ENCODE measurements at regions not wholly inside any gene's neighbourhood (a gene's known extent, or its start where the extent isn't known, plus 50 kb on each side); places are given as distances from the start of the nearest gene placed in this dataset.

DNA sequence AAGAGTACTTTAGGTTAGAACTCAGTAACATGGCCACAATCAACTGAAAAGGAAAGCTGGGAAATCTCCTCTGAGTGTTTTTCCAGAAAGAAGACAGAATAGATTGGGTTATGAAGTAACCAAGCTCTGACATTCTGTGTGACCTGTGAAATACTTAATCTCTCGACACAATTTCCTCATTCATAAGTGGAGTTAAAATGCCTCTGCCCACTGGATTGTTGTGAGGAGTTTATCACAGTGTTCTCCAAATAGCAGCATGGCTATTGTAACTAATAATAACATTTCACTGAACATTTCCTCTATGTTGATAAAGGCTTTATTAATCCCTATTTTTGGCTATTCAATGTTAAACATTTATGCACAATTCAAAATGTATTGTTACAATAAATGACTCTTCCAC, 311.0 kb downstream of the GABRB2 start:
- no peak for DNase-seq (ENCODE audit: low spot score)

DNA sequence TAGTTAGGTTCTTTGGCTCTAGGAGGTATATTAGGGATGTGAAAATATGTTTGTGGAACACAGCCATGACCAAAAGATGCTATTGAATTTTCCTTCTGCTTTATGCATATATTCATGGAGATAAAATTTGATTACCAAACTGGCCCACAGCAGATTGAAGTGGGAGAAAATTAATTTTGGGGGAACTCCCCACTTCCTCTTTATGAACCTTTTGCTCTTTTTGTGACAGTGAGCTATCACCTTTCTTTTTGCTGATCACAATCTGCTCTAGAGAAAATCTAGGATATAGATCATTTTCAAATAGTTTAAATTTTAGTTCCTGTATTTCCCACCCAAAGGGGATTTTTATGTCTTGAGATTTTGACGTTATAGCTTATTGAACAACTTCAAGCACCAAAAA, 313.0 kb downstream of the GABRB2 start:
- no peak for DNase-seq (ENCODE audit: low spot score)

DNA sequence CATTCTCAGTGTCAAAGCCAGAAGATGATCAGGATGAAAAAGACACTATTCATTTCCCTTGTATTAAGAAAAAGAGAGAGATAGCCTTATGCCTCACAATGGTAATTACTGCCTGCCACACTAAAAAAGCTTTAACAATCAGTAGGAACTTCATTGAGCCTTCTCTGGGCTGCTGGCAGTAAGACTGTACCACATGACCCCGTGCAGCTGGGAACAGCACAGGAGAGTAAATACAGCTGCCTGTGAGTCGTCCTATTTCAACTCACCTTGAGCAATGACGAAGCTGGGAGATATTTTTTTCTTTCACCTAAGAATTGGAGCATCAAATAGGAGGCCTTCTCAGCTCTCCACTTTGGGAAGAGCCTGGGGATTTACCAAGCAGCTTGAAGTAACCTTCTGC, 316.3 kb downstream of the GABRB2 start:
- no peak for DNase-seq (ENCODE audit: low spot score)

DNA sequence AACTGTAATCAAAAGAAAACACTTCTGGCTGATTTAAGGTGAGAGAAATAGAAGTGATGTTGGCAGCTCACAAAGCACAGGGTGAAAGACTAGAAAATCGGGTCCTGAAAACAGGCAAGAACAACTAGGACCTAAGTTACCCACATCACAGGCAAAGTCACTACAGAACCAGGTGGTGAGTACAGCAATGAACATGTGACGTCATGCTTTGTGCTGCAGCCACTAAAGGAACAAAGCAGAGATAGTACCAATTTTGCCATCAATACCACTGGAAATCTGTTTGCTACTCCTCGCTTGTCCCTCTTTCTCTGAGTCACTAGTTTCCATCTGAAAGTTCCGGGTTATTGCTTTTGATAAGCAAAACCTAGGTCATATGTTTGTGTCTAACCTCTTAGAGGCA, 326.7 kb downstream of the GABRB2 start:
- DNase-seq (ENCODE audit: low spot score): no peak

DNA sequence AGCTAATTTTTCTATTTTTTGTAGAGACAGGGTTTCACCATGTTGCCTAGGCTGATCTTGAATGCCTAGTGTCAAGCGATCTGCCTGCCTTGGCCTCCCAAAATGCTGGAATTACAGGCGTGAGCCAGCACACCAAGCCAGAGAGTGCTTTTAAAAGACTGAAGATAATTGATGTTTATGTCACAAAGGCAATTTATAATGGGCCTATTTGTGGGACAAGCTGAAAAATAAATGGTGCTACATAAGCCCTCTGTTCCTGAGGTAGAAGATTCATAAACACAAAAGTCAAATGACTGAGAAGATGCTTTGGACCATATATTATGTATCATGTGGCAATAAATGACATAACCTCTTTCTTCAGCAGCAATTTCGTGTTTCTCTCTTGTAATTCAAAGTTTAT, 329.6 kb downstream of the GABRB2 start:
- no peak for DNase-seq (ENCODE audit: low spot score)

DNA sequence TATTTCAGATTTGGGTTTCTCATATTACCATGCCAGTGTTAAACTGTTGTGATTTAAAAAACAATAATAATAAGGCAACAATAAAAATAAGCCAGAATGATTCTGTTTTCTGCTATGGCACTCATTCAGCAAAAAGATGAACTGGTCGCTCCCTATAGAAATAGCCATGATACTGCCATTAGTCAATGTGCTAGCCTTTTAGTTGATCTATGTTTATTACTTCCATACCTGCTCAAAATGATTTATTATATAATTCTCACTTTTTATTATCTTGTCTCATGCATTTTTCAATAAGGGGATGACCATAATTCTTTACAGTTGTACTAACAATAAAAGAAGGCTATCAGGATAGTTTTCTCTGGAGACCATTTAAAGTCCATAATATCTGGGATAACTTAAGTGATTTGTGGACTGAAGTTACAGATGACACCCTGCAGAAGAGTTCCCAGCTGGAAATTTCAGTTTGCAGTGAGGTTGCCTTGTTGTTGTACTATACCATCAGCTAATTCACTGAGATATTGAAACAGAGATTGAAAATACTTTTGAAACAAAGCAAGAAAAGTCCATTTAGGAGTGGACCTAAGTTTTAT, 334.3 kb downstream of the GABRB2 start:
- no peak for DNase-seq (ENCODE audit: low spot score)

DNA sequence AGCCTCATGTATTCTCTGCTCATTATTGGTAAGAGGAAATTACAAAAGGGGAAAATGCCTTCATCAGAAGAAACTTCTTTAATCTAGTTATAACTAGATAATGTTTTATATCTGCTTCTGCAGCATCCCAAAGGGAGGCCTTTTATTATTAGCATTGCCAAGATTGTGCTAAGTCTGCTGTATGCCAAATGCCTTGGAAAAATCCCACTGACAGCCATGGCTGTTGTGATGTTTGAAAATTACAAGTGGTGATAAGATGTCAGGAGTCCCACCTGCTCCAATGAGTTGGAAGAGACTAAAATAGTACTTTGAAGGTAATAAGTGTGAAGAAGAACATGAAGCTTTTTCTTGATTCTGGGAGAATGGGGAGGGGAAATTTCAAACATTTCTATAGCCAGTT, 345.0 kb downstream of the GABRB2 start:
- DNase-seq (ENCODE audit: low spot score): no peak

DNA sequence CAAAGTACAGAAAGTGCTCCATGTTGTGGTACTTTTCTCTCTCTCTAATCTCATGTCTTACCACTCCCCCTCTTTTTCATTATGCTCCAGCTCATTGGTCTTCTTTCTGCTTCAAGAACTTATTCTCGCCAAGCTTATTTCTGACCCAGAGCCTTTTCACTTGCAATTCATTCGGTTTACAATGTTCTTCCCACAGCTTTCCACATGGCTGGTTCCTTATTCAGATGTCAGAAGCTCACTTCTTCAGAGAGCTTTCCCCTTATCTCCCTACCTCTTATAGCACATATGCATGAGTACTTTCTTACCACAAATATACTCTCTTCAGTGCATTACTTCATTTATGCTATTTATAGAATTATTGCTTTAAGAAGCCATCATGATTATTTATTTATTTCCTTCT, 338.8 kb upstream of the ATP10B start:
- DNase-seq (ENCODE audit: low spot score): no peak

DNA sequence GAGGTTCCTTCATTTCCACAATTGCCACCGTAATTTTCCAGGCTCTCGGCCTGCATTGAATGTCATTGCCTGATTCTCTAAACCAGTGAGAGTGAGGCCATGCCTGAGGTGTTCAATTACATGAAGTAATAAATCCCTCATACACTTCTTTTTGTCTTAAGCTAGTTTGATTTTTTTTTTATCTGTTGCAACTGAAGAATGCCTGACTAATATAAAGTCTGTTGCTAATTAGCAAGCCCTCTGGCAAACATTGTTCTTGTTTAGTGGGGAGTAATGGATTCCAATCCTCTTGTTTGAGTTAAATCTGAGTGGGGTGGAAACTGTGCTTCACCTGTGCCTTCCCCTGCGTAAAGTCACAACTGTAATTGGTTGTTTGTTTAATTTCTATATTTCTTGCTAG, 338.1 kb upstream of the ATP10B start:
- no peak for DNase-seq (ENCODE audit: low spot score)

DNA sequence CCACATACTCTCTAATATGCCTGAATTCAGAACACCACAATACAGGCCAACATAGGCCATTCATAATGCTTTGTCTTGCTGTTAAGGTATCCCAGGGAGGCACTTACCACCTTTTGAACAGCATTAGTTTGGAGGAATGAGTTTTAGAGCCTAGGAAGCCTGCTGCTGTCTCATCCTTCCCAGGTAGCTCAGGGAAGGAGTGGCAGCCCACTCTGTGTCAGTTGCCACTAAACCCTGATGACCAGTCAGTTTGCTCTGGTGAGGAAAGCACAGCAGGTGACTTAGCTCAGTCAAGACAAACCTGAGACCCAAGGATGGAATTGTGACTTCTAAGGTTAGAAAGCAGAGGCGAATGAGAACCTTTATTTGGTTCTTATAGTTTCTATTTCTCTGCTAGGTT, 337.4 kb upstream of the ATP10B start:
- DNase-seq (ENCODE audit: low spot score): no peak

DNA sequence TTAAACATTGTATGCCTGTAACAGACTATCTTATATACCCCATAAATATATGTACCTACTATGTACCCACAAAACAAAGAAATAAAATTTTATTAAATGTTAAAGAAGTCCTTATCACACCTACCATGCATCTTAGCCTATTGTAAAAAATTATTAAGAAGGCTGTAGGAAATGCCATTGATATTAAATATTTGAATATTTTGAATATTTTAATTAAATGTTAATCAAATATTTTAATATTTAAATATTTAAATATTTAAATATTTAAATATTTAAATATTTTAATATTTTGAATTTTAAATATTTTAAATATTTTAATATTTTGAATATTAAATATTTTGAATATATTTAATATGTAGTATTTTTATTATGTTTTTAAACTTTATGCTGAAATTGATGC, 331.5 kb upstream of the ATP10B start:
- DNase-seq (ENCODE audit: low spot score): no peak

DNA sequence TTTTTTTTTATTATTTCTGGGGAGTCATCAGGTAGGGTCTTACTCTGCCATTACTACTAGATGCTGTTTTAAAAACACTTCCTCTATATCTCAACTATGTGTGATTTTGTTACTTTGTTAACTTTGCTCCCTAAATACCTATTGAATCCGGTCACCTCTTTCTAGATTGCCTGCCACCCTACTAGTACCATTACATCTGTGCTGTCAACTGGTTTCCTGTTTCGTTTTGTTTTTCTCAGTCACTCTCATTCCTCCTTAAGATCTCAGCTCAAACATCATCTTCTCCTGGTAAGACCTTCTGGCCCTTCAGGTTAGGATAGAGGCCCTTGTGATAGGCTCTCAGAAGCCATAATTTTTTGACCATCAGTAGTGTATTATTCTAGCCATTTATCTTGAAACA, 324.2 kb upstream of the ATP10B start:
- no peak for DNase-seq (ENCODE audit: low spot score)

DNA sequence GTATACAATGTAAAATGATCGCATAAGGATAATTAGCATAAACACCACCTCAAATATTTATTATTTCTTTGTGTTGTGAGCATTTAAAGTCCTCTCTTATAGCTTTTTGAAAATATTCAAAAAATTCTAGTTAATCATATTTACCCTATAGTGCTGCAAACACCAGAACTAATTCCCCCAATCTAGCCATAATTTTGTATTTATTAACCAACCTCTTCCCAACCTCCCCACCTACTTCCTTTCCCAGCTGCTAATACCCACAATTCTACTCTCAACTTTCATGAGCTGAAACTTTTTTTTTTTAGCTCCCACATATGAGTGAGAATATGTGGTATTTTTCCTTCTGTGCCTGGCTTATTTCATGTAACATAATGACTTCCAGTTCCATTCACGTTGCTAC, 317.8 kb upstream of the ATP10B start:
- DNase-seq (ENCODE audit: low spot score): no peak

DNA sequence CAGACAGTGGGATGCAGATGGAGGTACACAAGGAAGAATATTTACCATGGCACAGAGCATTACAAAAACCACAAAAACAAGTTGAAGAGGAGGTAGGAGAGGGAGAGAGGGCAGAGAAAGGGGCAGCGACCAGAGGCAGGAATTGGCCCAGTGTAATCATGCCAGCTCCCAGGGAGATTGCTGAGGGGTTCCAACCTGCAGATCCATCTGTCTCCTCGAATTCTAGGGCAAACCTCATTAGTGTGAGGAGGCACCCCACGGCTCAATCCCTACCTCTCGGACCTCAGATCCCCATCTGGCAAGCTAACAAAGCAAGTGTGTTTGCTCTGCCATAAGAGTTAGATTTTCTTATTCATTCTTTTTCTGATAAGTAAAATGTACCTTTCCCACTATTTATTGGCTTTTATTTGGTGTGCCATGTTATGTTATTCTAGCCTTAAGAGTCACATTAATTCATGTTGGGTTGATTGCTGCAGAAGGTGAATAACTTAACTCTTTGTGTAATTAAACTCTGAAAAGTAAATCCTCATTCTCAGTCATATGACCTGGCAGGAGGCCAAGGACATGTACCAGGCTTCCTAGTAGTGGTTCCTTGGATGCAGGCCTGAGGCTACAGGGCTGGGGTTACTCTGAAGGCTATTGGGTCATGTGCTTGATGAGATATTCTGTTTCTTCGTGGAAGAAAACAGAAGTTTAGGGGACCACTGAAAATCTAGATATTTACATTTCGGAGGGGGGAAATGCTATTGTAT, 315.2 kb upstream of the ATP10B start:
- DNase-seq (ENCODE audit: low spot score): no peak

DNA sequence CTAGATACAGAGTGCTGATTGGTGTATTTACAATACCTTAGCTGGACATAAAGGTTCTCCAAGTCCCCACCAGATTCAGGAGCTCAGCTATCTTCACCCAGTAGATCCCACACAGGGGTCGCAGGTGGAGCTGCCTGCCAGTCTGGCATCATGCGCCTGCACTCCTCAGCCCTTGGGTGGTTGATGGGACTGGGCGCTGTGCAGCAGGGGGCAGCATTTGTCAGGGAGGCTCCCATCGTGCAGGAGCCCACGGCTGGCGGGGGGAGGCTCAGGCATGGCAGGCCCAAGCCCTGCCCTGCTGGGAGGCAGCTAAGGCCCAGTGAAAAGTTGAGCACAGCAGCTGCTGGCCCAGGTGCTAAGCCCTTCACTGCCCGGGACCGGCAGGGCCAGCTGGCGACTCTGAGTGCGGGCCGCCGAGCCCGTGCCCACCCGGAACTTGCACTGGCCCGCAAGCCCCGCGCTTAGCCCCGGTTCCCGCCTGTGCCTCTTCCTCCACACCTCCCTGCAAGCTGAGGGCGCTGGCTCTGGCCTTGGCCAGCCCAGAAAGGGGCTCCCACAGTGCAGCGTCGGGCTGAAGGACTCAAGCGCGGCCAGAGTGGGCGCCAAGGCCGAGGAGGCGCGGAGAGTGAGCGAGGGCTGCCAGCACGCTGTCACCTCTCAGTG, 314.1 kb upstream of the ATP10B start:
- no peak for DNase-seq (ENCODE audit: low spot score)

DNA sequence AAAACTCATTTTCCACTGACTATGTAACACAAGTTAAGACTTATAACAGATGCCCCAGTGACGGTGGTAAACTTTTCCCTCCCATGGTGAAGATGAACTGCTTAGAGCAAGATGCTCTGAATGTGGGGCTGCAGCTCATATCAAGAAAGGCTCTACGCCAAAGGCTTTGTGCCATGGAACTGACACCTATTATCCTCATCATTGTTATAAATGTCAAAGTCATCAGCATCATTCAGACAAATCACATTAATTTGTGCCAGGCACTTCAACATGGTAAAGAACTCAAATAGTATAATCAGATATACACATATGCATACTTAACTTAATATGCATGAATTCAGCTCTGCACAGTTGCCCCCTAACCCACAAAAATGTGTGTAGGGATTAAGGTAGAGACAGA, 305.9 kb upstream of the ATP10B start:
- no peak for DNase-seq (ENCODE audit: low spot score)

DNA sequence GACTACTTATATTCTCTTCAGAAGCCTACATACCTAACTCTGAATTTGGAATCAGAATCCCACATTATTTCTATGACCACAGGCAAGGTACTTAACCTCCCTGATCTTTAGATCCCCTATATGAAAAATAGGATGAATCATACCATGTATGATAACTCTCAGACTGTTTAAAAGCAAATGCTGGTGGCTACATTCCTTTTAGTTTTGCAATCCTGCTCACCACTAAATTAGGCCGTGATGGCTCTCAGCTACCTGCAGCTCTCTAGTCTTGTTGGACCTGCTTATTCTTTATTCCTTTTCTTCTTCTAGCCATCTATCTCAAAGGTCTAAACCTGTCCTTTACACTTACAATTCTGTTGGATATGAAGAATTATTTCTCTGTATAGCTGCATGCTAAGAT, 303.4 kb upstream of the ATP10B start:
- DNase-seq (ENCODE audit: low spot score): no peak

DNA sequence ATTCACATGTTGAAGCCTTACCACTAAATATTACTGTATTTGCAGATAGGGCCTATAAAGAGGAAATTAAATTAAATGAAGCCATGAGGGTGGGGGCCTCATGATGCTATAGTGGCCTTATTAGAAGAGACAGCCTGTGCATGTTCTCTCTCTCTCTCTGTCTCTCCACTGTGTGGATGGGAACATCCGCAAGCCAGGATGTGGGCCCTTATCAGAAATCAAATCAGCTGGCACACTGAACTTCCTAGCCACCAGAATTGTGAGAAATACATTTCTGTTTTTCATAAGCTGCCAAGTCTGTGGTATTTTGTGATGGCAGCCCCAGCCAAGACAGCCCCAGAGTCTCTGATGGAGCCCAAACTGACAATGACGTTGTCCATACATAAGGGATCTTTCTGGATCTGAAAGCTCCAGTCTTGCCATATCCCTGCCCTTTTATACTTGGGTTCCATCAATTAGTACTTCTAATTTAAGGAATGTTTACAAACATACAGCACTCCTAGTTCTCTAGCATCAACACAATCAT, 300.5 kb upstream of the ATP10B start:
- no peak for DNase-seq (ENCODE audit: low spot score)

DNA sequence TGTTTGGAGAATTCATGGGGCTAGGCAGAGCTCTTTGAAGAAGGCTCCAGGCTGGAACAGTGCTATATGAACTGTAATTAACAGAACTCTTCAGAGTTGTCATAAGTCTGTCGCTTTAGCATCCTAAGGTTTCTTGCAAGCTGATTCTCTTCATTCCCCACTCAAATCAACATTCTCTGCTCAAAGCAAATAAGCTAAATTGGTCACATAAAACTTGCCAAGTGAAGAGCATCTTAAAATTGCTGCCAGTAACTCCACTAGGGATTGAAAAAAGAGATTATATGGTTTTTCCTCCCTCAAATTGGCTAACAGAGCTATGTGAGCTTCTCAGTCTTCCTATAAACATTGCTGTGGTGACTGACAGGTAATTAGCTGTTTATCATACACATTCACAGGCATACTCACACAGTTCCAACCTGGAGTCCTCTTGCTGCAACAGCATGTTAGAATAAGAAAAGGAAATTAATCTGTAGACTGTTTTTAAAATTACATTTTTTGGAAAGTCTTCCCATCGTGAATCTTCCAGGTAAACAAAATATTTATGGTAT, 298.5 kb upstream of the ATP10B start:
- no peak for DNase-seq (ENCODE audit: low spot score)

DNA sequence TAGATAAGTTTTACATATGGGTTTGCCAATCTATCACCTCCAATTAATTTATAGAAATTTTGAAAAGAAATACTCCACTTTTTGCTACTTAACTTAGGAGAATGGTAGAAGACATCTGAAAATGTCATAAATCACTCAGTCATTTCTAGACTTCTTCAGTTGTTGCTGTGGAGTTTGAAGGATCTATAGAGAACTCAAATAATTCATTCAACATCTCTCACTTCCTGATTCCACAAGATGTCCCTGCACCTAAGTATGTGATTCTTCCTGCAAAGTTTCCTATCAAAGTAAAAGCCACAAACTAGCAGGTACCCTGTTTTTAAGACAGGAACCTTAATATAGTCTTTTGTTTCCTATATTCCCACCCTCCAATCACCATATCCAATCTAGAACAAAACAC, 297.1 kb upstream of the ATP10B start:
- no peak for DNase-seq (ENCODE audit: low spot score)

DNA sequence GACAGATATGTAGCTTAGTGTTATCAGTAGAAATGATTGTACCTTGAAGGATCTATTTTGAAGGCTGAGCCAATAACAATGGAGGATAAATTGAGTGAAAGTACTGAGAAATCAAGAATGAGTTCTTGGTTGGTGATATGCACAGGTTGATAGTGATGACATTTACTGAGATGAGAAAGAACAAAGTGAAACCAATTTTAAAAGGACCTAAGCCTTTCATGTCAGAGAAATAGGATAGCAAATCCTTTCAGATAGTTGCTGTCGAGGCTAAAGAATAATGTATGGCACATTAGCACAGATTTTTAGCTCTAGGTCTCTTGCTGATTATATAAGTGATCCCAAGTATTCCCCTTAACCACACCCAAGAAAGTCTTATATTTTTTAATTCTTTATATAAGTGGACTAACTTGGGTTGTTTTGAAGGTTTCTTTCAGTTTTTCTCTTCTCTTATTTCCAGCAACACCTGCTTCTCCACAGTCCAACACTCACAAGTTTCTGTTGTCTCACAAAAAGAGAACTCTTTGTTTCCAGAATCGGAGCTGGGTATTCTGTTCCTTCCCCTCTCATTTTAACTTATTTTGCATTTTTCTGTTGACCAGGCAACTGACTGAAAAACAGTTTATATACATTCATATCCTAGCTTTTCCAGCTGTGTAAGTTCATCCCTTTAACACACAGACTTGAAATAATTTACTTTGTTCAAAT, 286.9 kb upstream of the ATP10B start:
- no peak for DNase-seq (ENCODE audit: low spot score)

DNA sequence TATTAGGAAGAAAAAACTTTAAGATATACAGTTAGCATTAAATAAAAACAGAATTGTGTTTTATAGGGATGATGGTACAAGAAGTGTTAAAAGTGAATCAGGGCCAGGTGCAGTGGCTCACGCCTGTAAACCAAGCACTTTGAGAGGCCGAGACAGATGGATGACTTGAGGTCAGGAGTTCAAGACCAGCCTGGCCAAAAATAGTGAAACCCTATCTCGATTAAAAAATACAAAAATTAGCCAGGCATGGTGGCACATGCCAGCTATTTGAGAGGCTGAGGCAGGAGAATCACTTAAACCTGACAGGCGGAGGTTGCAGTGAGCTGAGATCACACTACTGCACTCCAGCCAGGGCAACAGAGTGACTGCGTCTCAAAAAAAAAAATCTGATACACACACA, 282.9 kb upstream of the ATP10B start:
- no peak for DNase-seq (ENCODE audit: low spot score)

DNA sequence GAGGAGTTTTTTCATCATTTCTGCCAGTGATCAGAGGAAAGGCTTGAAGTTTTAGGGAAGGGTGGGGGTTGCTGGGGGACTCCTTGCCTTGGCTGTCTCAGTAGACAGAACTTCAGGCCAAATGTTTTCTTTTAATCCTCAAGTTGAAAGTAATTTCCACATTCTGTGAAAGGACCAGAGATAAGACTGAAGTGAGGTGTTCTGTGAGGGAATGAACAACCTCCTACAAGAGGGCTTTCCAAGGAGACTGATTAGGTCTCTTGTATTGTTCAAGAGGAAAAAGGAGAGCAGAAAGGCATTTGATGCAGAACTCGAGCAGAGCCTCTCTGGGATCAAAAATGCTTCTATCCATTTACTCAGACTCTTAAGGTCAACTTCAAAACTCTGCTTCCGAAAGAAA, 282.1 kb upstream of the ATP10B start:
- DNase-seq (ENCODE audit: low spot score): no peak
